ENCODE measurements at regions not wholly inside any gene's neighbourhood (a gene's known extent, or its start where the extent isn't known, plus 50 kb on each side); places are given as distances from the start of the nearest gene placed in this dataset.
A peak's percentile ranks its signal among the peaks of the same experiment; 100 is the strongest.

DNA sequence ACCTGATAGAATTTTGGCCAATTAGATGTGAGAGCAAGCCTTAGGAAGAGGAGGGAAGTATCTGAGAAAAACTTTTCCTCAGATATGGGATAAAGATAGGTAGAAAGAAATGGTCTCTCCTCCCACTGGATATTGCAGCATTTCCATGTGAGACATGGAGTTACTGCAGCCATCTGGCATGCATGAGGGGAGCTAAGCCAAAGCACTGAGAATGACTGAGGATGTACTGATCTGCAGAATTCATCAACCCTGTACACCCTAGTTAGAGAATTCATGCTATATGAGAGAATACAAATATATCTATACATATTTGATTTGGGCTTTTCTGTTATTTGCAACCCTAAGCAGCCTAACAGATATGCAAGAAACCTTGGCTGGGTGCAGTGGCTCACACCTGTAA is 52.5 kb upstream of the RPL34 start:
- no peak overlapping the region for H3K4me3 ChIP-seq (ENCODE audit: low read depth, low read length)
- no peak for DNase-seq (ENCODE audit: low read depth)
- no peak for FAIRE-seq
- H3K27me3 ChIP-seq (ENCODE audit: control insufficient read depth, insufficient read depth, low read length) = peaks cover 1% of the 10 kb centered on the region
- TF ChIP-seq, protein P1, sequence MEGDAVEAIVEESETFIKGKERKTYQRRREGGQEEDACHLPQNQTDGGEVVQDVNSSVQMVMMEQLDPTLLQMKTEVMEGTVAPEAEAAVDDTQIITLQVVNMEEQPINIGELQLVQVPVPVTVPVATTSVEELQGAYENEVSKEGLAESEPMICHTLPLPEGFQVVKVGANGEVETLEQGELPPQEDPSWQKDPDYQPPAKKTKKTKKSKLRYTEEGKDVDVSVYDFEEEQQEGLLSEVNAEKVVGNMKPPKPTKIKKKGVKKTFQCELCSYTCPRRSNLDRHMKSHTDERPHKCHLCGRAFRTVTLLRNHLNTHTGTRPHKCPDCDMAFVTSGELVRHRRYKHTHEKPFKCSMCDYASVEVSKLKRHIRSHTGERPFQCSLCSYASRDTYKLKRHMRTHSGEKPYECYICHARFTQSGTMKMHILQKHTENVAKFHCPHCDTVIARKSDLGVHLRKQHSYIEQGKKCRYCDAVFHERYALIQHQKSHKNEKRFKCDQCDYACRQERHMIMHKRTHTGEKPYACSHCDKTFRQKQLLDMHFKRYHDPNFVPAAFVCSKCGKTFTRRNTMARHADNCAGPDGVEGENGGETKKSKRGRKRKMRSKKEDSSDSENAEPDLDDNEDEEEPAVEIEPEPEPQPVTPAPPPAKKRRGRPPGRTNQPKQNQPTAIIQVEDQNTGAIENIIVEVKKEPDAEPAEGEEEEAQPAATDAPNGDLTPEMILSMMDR (IDR thresholded peaks at IDR 0.05; ENCODE audit: insufficient read depth, low read length, severe bottlenecking) = no peak
- H3K36me3 ChIP-seq (ENCODE audit: control insufficient read depth, insufficient read depth, low read length) = no peaks in the 10 kb centered on the region

GRCh38 chr4:108561116-108561515 is 59.3 kb upstream of the RPL34 start:
- Histone ChIP-seq H3K4me3 (ENCODE audit: low read depth, low read length) (no peak overlapping the region), H3K27me3 (ENCODE audit: control insufficient read depth, insufficient read depth, low read length) (no peaks in the 10 kb centered on the region), H3K36me3 (ENCODE audit: control insufficient read depth, insufficient read depth, low read length) (no peaks in the 10 kb centered on the region)
- DNase-seq (ENCODE audit: low read depth) (no peak), FAIRE-seq (no peak)
- TF ChIP-seq, protein P1 (IDR thresholded peaks at IDR 0.05; ENCODE audit: insufficient read depth, low read length, severe bottlenecking) = no peak

GRCh38 chr4:108560616-108561015 is 59.8 kb upstream of the RPL34 start:
- FAIRE-seq = no peak
- DNase-seq (ENCODE audit: low read depth) = no peak

GRCh38 chr4:108559911-108560310 is 60.5 kb upstream of the RPL34 start:
- FAIRE-seq (no peak), DNase-seq (ENCODE audit: low read depth) (no peak)
- TF ChIP-seq, protein P1 (IDR thresholded peaks at IDR 0.05; ENCODE audit: insufficient read depth, low read length, severe bottlenecking) = no peak
- Histone ChIP-seq H3K36me3 (ENCODE audit: control insufficient read depth, insufficient read depth, low read length) (no peaks in the 10 kb centered on the region), H3K4me3 (ENCODE audit: low read depth, low read length) (no peak overlapping the region), H3K27me3 (ENCODE audit: control insufficient read depth, insufficient read depth, low read length) (no peaks in the 10 kb centered on the region)

More at GRCh38 chr4:108560616-108561015, 59.8 kb upstream of the RPL34 start:
- no peaks in the 10 kb centered on the region for H3K36me3 ChIP-seq (ENCODE audit: control insufficient read depth, insufficient read depth, low read length)
- no peaks in the 10 kb centered on the region for H3K27me3 ChIP-seq (ENCODE audit: control insufficient read depth, insufficient read depth, low read length)
- TF ChIP-seq, protein P1 (IDR thresholded peaks at IDR 0.05; ENCODE audit: insufficient read depth, low read length, severe bottlenecking) = no peak
- H3K4me3 ChIP-seq (ENCODE audit: low read depth, low read length) = no peak overlapping the region

- Histone ChIP-seq H3K27me3 (ENCODE audit: control insufficient read depth, insufficient read depth, low read length) (no peaks in the 10 kb centered on the region), H3K36me3 (ENCODE audit: control insufficient read depth, insufficient read depth, low read length) (no peaks in the 10 kb centered on the region), H3K4me3 (ENCODE audit: low read depth, low read length) (no peak overlapping the region)
- FAIRE-seq = no peak
- DNase-seq (ENCODE audit: low read depth) = peak; percentile 37
- TF ChIP-seq, protein P1 (IDR thresholded peaks at IDR 0.05; ENCODE audit: insufficient read depth, low read length, severe bottlenecking) = no peak
Observed at GRCh38 chr4:108559068-108559793, 61.1 kb upstream of the RPL34 start.
